ENCODE measurements at regions not wholly inside any gene's neighbourhood (a gene's known extent, or its start where the extent isn't known, plus 50 kb on each side); places are given as distances from the start of the nearest gene placed in this dataset.

GRCh38 chr20:17860301-17861197 is 108.0 kb downstream of the SNX5 start:
- H3K9me3 Mint-ChIP-seq (ENCODE audit: unreplicated experiment) = no peaks in the 10 kb centered on the region
- Histone ChIP-seq H3K4me3 (ENCODE audit: insufficient read depth, low read depth, low read length) (no peak overlapping the region), H3K9me3 (ENCODE audit: insufficient read depth, low read depth, low read length) (peaks cover 3% of the 10 kb centered on the region), H3K27me3 (ENCODE audit: insufficient read depth, low read length) (peaks cover 2% of the 10 kb centered on the region), H3K4me1 (ENCODE audit: insufficient read depth, low read length) (no peaks in the 10 kb centered on the region), H4K20me1 (ENCODE audit: insufficient read depth, low read length) (no peaks in the 10 kb centered on the region), H3K36me3 (ENCODE audit: insufficient read depth, low read length) (no peaks in the 10 kb centered on the region), H3K27ac (ENCODE audit: low read depth, low read length) (no peak overlapping the region), H3K4me2 (ENCODE audit: low read length) (no peak overlapping the region), H3K9ac (ENCODE audit: low read length) (no peak overlapping the region), H2AFZ (ENCODE audit: low read depth, low read length) (no peak overlapping the region), H3K79me2 (ENCODE audit: insufficient read depth, low read length) (no peaks in the 10 kb centered on the region)
- no peak for TF ChIP-seq EZH2 (IDR thresholded peaks at IDR 0.05; ENCODE audit: insufficient read depth, low read length)
- TF ChIP-seq CTCF (IDR thresholded peaks at IDR 0.05; ENCODE audit: insufficient read depth, low read depth, low read length) = no peak
- H3K4me3 Mint-ChIP-seq (ENCODE audit: unreplicated experiment) = no peak overlapping the region
- no peaks in the 10 kb centered on the region for H3K4me1 Mint-ChIP-seq (ENCODE audit: low read depth, unreplicated experiment)
- H3K27me3 Mint-ChIP-seq (ENCODE audit: low read depth, unreplicated experiment) = peaks cover 34% of the 10 kb centered on the region
- no peak overlapping the region for H3K27ac Mint-ChIP-seq (ENCODE audit: unreplicated experiment)
- no peak for DNase-seq (ENCODE audit: low read depth)
- no peaks in the 10 kb centered on the region for H3K36me3 Mint-ChIP-seq (ENCODE audit: low read depth, unreplicated experiment)
- FAIRE-seq = no peak

GRCh38 chr20:17859616-17860232 is 108.9 kb downstream of the SNX5 start:
- Mint-ChIP-seq H3K4me3 (ENCODE audit: unreplicated experiment) (no peak overlapping the region), H3K27ac (ENCODE audit: unreplicated experiment) (no peak overlapping the region), H3K36me3 (ENCODE audit: low read depth, unreplicated experiment) (no peaks in the 10 kb centered on the region), H3K27me3 (ENCODE audit: low read depth, unreplicated experiment) (peaks cover 34% of the 10 kb centered on the region), H3K9me3 (ENCODE audit: unreplicated experiment) (no peaks in the 10 kb centered on the region), H3K4me1 (ENCODE audit: low read depth, unreplicated experiment) (no peaks in the 10 kb centered on the region)
- Histone ChIP-seq H3K79me2 (ENCODE audit: insufficient read depth, low read length) (no peaks in the 10 kb centered on the region), H3K4me1 (ENCODE audit: insufficient read depth, low read length) (no peaks in the 10 kb centered on the region), H3K27me3 (ENCODE audit: insufficient read depth, low read length) (peaks cover 2% of the 10 kb centered on the region), H3K9ac (ENCODE audit: low read length) (no peak overlapping the region), H2AFZ (ENCODE audit: low read depth, low read length) (no peak overlapping the region), H3K9me3 (ENCODE audit: insufficient read depth, low read depth, low read length) (peaks cover 3% of the 10 kb centered on the region), H4K20me1 (ENCODE audit: insufficient read depth, low read length) (no peaks in the 10 kb centered on the region), H3K27ac (ENCODE audit: low read depth, low read length) (no peak overlapping the region), H3K36me3 (ENCODE audit: insufficient read depth, low read length) (no peaks in the 10 kb centered on the region), H3K4me2 (ENCODE audit: low read length) (no peak overlapping the region), H3K4me3 (ENCODE audit: insufficient read depth, low read depth, low read length) (no peak overlapping the region)
- DNase-seq (ENCODE audit: low read depth) = no peak
- no peak for FAIRE-seq
- no peak for TF ChIP-seq CTCF (IDR thresholded peaks at IDR 0.05; ENCODE audit: insufficient read depth, low read depth, low read length)
- TF ChIP-seq EZH2 (IDR thresholded peaks at IDR 0.05; ENCODE audit: insufficient read depth, low read length) = no peak
